Endothelial cell (in vitro differentiated cells): ENCODE measurements at regions not wholly inside any gene's neighbourhood (a gene's known extent, or its start where the extent isn't known, plus 50 kb on each side); places are given as distances from the start of the nearest gene placed in this dataset.
"Not testable (repeated sequence)": the region's sequence is repeated elsewhere in the genome, so short reads cannot be mapped to it uniquely, and the experiment has no call there.

ENCODE experiments used
- DNase-seq: peaks from one replicate; pipeline ENCODE4 v3.0.0; 2021; ENCODE audit warnings: low spot score
- H3K27ac Mint-ChIP-seq: one replicate; pipeline ENCODE4 v1.8.0; 2021; ENCODE audit warnings: mixed read lengths, inconsistent platforms; ENCODE audit not compliant: unreplicated experiment
- H3K27me3 Mint-ChIP-seq: one replicate; pipeline ENCODE4 v1.8.0; 2021; ENCODE audit warnings: mild to moderate bottlenecking, moderate library complexity, mixed read lengths, inconsistent platforms; ENCODE audit not compliant: unreplicated experiment
- H3K36me3 Mint-ChIP-seq: one replicate; pipeline ENCODE4 v1.8.0; 2021; ENCODE audit warnings: mild to moderate bottlenecking, low read depth, mixed read lengths, inconsistent platforms; ENCODE audit not compliant: unreplicated experiment
- H3K4me1 Mint-ChIP-seq: one replicate; pipeline ENCODE4 v1.8.0; 2021; ENCODE audit warnings: mild to moderate bottlenecking, mixed read lengths, inconsistent platforms; ENCODE audit not compliant: unreplicated experiment
- H3K4me3 Mint-ChIP-seq: one replicate; pipeline ENCODE4 v1.8.0; 2021; ENCODE audit warnings: mild to moderate bottlenecking, mixed read lengths, inconsistent platforms; ENCODE audit not compliant: unreplicated experiment
- H3K9me3 Mint-ChIP-seq: one replicate; pipeline ENCODE4 v1.8.0; 2021; ENCODE audit warnings: mixed read lengths, inconsistent platforms; ENCODE audit not compliant: unreplicated experiment
- CTCF ChIP-seq: fragments of 200-600 bp; sonication (generic); IDR thresholded peaks from one replicate; pipeline ENCODE4 v1.5.0; 2021; ENCODE audit warnings: antibody characterized with exemption; ENCODE audit not compliant: unreplicated experiment

GRCh38 chr9:124149992-124150391 lies 107.8 kb upstream of the NEK6 start:
- H3K9me3 Mint-ChIP-seq, result no peaks in the 10 kb centered on the region
- no peak for DNase-seq

GRCh38 chr9:124163760-124164255 lies 93.9 kb upstream of the NEK6 start:
- no peak for DNase-seq
- H3K36me3 Mint-ChIP-seq, result no peaks in the 10 kb centered on the region
- TF ChIP-seq CTCF, result no peak
- no peak overlapping the region for H3K27ac Mint-ChIP-seq
- H3K27me3 Mint-ChIP-seq, result no peaks in the 10 kb centered on the region
- H3K9me3 Mint-ChIP-seq, result no peaks in the 10 kb centered on the region
- H3K4me1 Mint-ChIP-seq, result no peaks in the 10 kb centered on the region
- no peak overlapping the region for H3K4me3 Mint-ChIP-seq

More at GRCh38 chr9:124149992-124150391, 107.8 kb upstream of the NEK6 start:
- Mint-ChIP-seq H3K4me1 (no peaks in the 10 kb centered on the region), H3K4me3 (no peak overlapping the region), H3K27ac (no peak overlapping the region), H3K36me3 (no peaks in the 10 kb centered on the region), H3K27me3 (peaks cover 2% of the 10 kb centered on the region)
- TF ChIP-seq CTCF, result no peak

GRCh38 chr9:124164811-124165210 lies 92.9 kb upstream of the NEK6 start:
- H3K4me1 Mint-ChIP-seq, result no peaks in the 10 kb centered on the region
- H3K36me3 Mint-ChIP-seq, result no peaks in the 10 kb centered on the region
- no peaks in the 10 kb centered on the region for H3K9me3 Mint-ChIP-seq
- no peak overlapping the region for H3K4me3 Mint-ChIP-seq
- H3K27me3 Mint-ChIP-seq, result no peaks in the 10 kb centered on the region
- no peak overlapping the region for H3K27ac Mint-ChIP-seq
- no peak for TF ChIP-seq CTCF
- no peak for DNase-seq

- no peak for TF ChIP-seq CTCF
- DNase-seq, result no peak
- Mint-ChIP-seq H3K36me3 (no peaks in the 10 kb centered on the region), H3K4me3 (no peak overlapping the region), H3K27ac (no peak overlapping the region), H3K27me3 (peaks cover 5% of the 10 kb centered on the region), H3K4me1 (no peaks in the 10 kb centered on the region), H3K9me3 (no peaks in the 10 kb centered on the region)
Measured at GRCh38 chr9:124174433-124174832, 83.3 kb upstream of the NEK6 start.

- not testable (repeated sequence) for H3K27me3 Mint-ChIP-seq, H3K4me3 Mint-ChIP-seq, H3K36me3 Mint-ChIP-seq, H3K9me3 Mint-ChIP-seq, H3K27ac Mint-ChIP-seq, H3K4me1 Mint-ChIP-seq, DNase-seq
Measured at GRCh38 chr9:124177522-124177921, 80.2 kb upstream of the NEK6 start.
